H9 (cell line): ENCODE measurements at regions not wholly inside any gene's neighbourhood (a gene's known extent, or its start where the extent isn't known, plus 50 kb on each side); places are given as distances from the start of the nearest gene placed in this dataset.

Source experiments
- DNase-seq: peaks from one replicate; pipeline ENCODE4 v3.0.0-alpha.2; 2017
- H2AFZ ChIP-seq: one replicate; pipeline ENCODE4 v1.6.1; 2013; ENCODE audit warnings: mild to moderate bottlenecking, low read length, control low read depth, moderate library complexity
- H2AK5ac ChIP-seq: 2 replicates; pipeline ENCODE4 v1.6.1; 2013; ENCODE audit warnings: low read length, control low read depth, mixed read lengths; ENCODE audit not compliant: insufficient read length
- H2BK120ac ChIP-seq: one replicate; pipeline ENCODE4 v1.6.1; 2013; ENCODE audit warnings: low read depth, mild to moderate bottlenecking, low read length, control low read depth, inconsistent platforms; ENCODE audit not compliant: poor library complexity, severe bottlenecking
- H2BK12ac ChIP-seq: 2 replicates; pipeline ENCODE4 v1.6.1; 2013; ENCODE audit warnings: low read length, control low read depth, mixed read lengths, low read depth; ENCODE audit not compliant: insufficient read length
- H2BK15ac ChIP-seq: 2 replicates; pipeline ENCODE4 v1.6.1; 2013; ENCODE audit warnings: low read depth, low read length, control low read depth
- H2BK20ac ChIP-seq: one replicate; pipeline ENCODE4 v1.6.1; 2013; ENCODE audit warnings: low read depth, mild to moderate bottlenecking, low read length, control low read depth, inconsistent platforms; ENCODE audit not compliant: poor library complexity, severe bottlenecking
- H2BK5ac ChIP-seq: 2 replicates; pipeline ENCODE4 v1.6.1; 2013; ENCODE audit warnings: low read length, control low read depth, mixed read lengths; ENCODE audit not compliant: insufficient read length
- H3K14ac ChIP-seq: 2 replicates; pipeline ENCODE4 v1.6.1; 2013; ENCODE audit warnings: low read length, control low read depth; ENCODE audit not compliant: insufficient read depth
- H3K18ac ChIP-seq: 2 replicates; pipeline ENCODE4 v1.6.1; 2013; ENCODE audit warnings: low read depth, mild to moderate bottlenecking, mixed read lengths, low read length, control low read depth; ENCODE audit not compliant: insufficient read length
- H3K23ac ChIP-seq: 2 replicates; pipeline ENCODE4 v1.6.1; 2013; ENCODE audit warnings: low read length, control low read depth, mixed read lengths, low read depth; ENCODE audit not compliant: insufficient read length
- H3K23me2 ChIP-seq: 2 replicates; pipeline ENCODE4 v1.6.1; 2013; ENCODE audit warnings: low read depth, mild to moderate bottlenecking, mixed read lengths, low read length, control low read depth; ENCODE audit not compliant: insufficient read length, poor library complexity, severe bottlenecking
- H3K27ac ChIP-seq: 2 replicates; pipeline ENCODE4 v1.5.1; 2013; ENCODE audit warnings: low read length, control low read depth, mixed read lengths, low read depth; ENCODE audit not compliant: insufficient read length
- H3K27me3 ChIP-seq: 2 replicates; pipeline ENCODE4 v1.6.1; 2013; ENCODE audit warnings: low read length, control low read depth, inconsistent platforms; ENCODE audit not compliant: insufficient read depth
- H3K4ac ChIP-seq: 2 replicates; pipeline ENCODE4 v1.6.1; 2013; ENCODE audit warnings: low read depth, mild to moderate bottlenecking, control low read depth, inconsistent platforms, low read length, moderate library complexity
- H3K4me1 ChIP-seq: 2 replicates; pipeline ENCODE4 v1.6.1; 2013; ENCODE audit warnings: low read length, control low read depth, inconsistent platforms; ENCODE audit not compliant: insufficient read depth
- H3K4me2 ChIP-seq: 2 replicates; pipeline ENCODE4 v1.6.1; 2013; ENCODE audit warnings: low read length, control low read depth, mixed read lengths; ENCODE audit not compliant: insufficient read length, insufficient read depth
- H3K56ac ChIP-seq: 2 replicates; pipeline ENCODE4 v1.6.1; 2013; ENCODE audit warnings: low read depth, mild to moderate bottlenecking, mixed read lengths, low read length, control low read depth; ENCODE audit not compliant: insufficient read length
- H3K79me1 ChIP-seq: 2 replicates; pipeline ENCODE4 v1.6.1; 2013; ENCODE audit warnings: low read depth, mild to moderate bottlenecking, moderate library complexity, low read length, control low read depth, inconsistent platforms; ENCODE audit not compliant: insufficient read depth, poor library complexity, severe bottlenecking
- H3K79me2 ChIP-seq: 2 replicates; pipeline ENCODE4 v1.6.1; 2013; ENCODE audit warnings: low read length, control low read depth, inconsistent platforms; ENCODE audit not compliant: insufficient read depth
- H3K9ac ChIP-seq: 2 replicates; pipeline ENCODE4 v1.6.1; 2013; ENCODE audit warnings: low read length, control low read depth, mixed read lengths; ENCODE audit not compliant: insufficient read length; ENCODE audit errors: extremely low read depth
- H3K9me3 ChIP-seq: one replicate; pipeline ENCODE4 v1.6.1; 2013; ENCODE audit warnings: low read depth, low read length, inconsistent platforms; ENCODE audit not compliant: control insufficient read depth
- H3T11ph ChIP-seq: one replicate; pipeline ENCODE4 v1.6.1; 2013; ENCODE audit warnings: mild to moderate bottlenecking, low read length, control low read depth, inconsistent platforms
- H4K20me1 ChIP-seq: one replicate; pipeline ENCODE4 v1.6.1; 2013; ENCODE audit not compliant: control insufficient read depth, insufficient read length, insufficient read depth
- H4K5ac ChIP-seq: 2 replicates; pipeline ENCODE4 v1.6.1; 2013; ENCODE audit warnings: low read depth, mild to moderate bottlenecking, mixed read lengths, low read length, control low read depth; ENCODE audit not compliant: insufficient read length
- H4K8ac ChIP-seq: replicated peaks from 2 replicates; pipeline ENCODE4 v1.6.1; 2013; ENCODE audit warnings: low read length, control low read depth, mixed read lengths, low read depth; ENCODE audit not compliant: insufficient read length
- H4K91ac ChIP-seq: 2 replicates; pipeline ENCODE4 v1.6.1; 2013; ENCODE audit warnings: low read depth, mild to moderate bottlenecking, moderate library complexity, mixed read lengths, low read length, control low read depth; ENCODE audit not compliant: insufficient read length
- H3K27ac Mint-ChIP-seq, 3 experiments: 2 replicates in 2 of 3; 3 replicates in 1 of 3; pipeline ENCODE4 v1.8.0; 2020 to 2021; ENCODE audit warnings: mixed read lengths in 3 of 3, mild to moderate bottlenecking in 1 of 3, moderate library complexity in 1 of 3
- H3K27me3 Mint-ChIP-seq: 2 replicates; pipeline ENCODE4 v1.8.0; 2021; ENCODE audit warnings: low read depth, mild to moderate bottlenecking, moderate library complexity, mixed read lengths
- H3K36me3 Mint-ChIP-seq, 3 experiments: 2 replicates in 2 of 3; 3 replicates in 1 of 3; pipeline ENCODE4 v1.8.0; 2020 to 2021; ENCODE audit warnings: low read depth in 3 of 3, mixed read lengths in 3 of 3; ENCODE audit not compliant: insufficient read depth in 1 of 3
- H3K4me1 Mint-ChIP-seq, 2 experiments: 2 replicates each; pipeline ENCODE4 v1.8.0; 2020; ENCODE audit warnings: mixed read lengths in 2 of 2
- H3K4me3 Mint-ChIP-seq, 2 experiments: 2 replicates in 1 of 2; 3 replicates in 1 of 2; pipeline ENCODE4 v1.8.0; 2020 to 2021; ENCODE audit warnings: mild to moderate bottlenecking in 2 of 2, mixed read lengths in 2 of 2, moderate library complexity in 1 of 2
- H3K9me3 Mint-ChIP-seq, 2 experiments: 2 replicates in 1 of 2; 3 replicates in 1 of 2; pipeline ENCODE4 v1.8.0; 2020; ENCODE audit warnings: mild to moderate bottlenecking in 2 of 2, mixed read lengths in 2 of 2, moderate library complexity in 1 of 2
- WGBS: extraction: QIAGEN DNeasy Blood & Tissue Kit; methylation state at CpG from one replicate; pipeline ENCODE4 v1.1.7; 2013; ENCODE audit warnings: missing lambda C conversion rate, low lambda C conversion rate, mixed read lengths; ENCODE audit not compliant: insufficient read length; ENCODE audit errors: extremely low coverage; 5-methylcytosine and 5-hydroxymethylcytosine counted together
- TF ChIP-seq, protein P1 (sequence below): fragments of 200-600 bp; sonication (generic); conservative IDR thresholded peaks from 3 replicates; pipeline ENCODE4 v1.8.0; 2021; ENCODE audit warnings: antibody characterized with exemption, mild to moderate bottlenecking

DNA sequence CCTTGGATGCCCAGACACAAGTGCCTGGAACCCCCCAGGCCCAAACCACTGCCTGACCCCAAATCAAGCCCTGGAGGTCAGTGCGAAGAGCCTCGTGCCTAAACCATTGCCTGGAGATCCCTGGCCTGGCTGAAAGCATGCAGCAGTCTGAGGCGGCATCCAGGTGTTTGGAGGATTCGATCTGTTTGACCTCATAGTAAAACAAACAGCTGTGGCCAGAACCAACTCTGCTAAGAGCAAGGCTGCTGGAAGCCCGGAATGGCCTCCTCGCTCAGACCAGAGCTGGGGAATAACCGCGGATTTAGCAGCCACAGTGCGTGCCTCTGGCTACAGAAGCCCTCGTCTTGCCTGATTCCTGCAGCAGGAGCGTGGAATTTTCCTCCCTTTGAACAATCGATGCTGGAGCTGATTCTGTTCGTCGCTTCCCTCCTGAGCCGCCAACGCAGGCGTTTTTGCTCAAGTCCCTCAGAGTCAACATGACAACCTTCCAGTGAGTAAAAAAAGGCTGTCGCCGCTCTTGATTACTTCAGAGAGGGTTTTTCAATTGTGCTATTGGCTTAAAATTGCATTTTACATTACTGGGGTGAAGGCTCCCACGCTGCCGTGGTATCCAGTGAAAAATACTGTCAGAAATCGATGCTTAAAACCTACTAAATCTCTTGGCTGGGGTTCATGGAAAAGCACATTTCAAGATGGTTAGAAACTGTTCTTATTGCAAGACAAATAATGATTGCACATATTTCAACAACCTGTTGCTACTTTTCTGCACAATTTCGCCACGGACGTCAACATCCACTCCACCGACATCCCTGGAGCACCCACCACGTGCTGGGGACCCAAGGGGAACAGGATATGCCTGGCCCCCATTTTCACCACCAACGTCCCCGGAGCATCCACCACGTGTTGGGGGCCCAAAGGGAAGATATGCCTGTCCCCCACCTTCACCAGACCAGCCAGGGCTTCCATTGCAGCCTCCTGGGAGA, 190.0 kb downstream of the OLFM1 start:
- H4K91ac ChIP-seq, result no peak overlapping the region
- no peak overlapping the region for H3K23ac ChIP-seq
- no peak overlapping the region for H3K9ac ChIP-seq
- Mint-ChIP-seq H3K36me3 (no peaks in the 10 kb centered on the region; a peak in 1 of 7 replicates), H3K4me1 (0 out of 4 replicates have a peak, but pooled peaks cover 0 to 2% of the 10 kb centered on the region in 2 experiments), H3K27me3 (peaks cover 3% of the 10 kb centered on the region), H3K27ac (peak overlapping the region in 1 of 3 experiments; percentile 80; a peak in 2 of 7 replicates), H3K9me3 (0 out of 5 replicates have a peak, but pooled peaks cover 0 to 2% of the 10 kb centered on the region in 2 experiments), H3K4me3 (no peak overlapping the region)
- no peaks in the 10 kb centered on the region for H3K9me3 ChIP-seq
- H3K56ac ChIP-seq, result no peak overlapping the region
- no peak overlapping the region for H2BK12ac ChIP-seq
- H3K4me1 ChIP-seq, result no peaks in the 10 kb centered on the region
- no peak overlapping the region for H3K18ac ChIP-seq
- no peak overlapping the region for H3K4ac ChIP-seq
- H4K5ac ChIP-seq, result no peak overlapping the region
- no peaks in the 10 kb centered on the region for H3K79me1 ChIP-seq
- no peak overlapping the region for H2BK15ac ChIP-seq
- no CpG with 5 or more reads among the region's 30 CpGs for WGBS
- no peaks in the 10 kb centered on the region for H3K27me3 ChIP-seq
- DNase-seq, result no peak
- no peak overlapping the region for H2AFZ ChIP-seq
- no peak overlapping the region for H2BK5ac ChIP-seq
- no peak overlapping the region for H2BK120ac ChIP-seq
- H4K20me1 ChIP-seq, result no peaks in the 10 kb centered on the region
- no peak overlapping the region for H3K14ac ChIP-seq
- no peak overlapping the region for H3K4me2 ChIP-seq
- H2BK20ac ChIP-seq, result no peak overlapping the region
- TF ChIP-seq, protein P1, sequence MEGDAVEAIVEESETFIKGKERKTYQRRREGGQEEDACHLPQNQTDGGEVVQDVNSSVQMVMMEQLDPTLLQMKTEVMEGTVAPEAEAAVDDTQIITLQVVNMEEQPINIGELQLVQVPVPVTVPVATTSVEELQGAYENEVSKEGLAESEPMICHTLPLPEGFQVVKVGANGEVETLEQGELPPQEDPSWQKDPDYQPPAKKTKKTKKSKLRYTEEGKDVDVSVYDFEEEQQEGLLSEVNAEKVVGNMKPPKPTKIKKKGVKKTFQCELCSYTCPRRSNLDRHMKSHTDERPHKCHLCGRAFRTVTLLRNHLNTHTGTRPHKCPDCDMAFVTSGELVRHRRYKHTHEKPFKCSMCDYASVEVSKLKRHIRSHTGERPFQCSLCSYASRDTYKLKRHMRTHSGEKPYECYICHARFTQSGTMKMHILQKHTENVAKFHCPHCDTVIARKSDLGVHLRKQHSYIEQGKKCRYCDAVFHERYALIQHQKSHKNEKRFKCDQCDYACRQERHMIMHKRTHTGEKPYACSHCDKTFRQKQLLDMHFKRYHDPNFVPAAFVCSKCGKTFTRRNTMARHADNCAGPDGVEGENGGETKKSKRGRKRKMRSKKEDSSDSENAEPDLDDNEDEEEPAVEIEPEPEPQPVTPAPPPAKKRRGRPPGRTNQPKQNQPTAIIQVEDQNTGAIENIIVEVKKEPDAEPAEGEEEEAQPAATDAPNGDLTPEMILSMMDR, result no peak
- no peak overlapping the region for H2AK5ac ChIP-seq
- H3K23me2 ChIP-seq, result no peaks in the 10 kb centered on the region
- no peak overlapping the region for H4K8ac ChIP-seq
- H3K27ac ChIP-seq, result no peak overlapping the region
- H3K79me2 ChIP-seq, result no peaks in the 10 kb centered on the region
- no peak overlapping the region for H3T11ph ChIP-seq
